ENCODE measurements at regions not wholly inside any gene's neighbourhood (a gene's known extent, or its start where the extent isn't known, plus 50 kb on each side); places are given as distances from the start of the nearest gene placed in this dataset.

GRCh38 chr10:65818990-65819389 is 1106.8 kb upstream of the LRRTM3 start:
- no peaks in the 10 kb centered on the region for H3K27me3 ChIP-seq (ENCODE audit: control insufficient read depth in 5 of 5, insufficient read depth in 4 of 5, low read length in 5 of 5)
- no peak overlapping the region for H3K9ac ChIP-seq (ENCODE audit: low read length in 5 of 5)
- no peak overlapping the region for H3K4me3 ChIP-seq (ENCODE audit: low read depth in 1 of 5, low read length in 5 of 5)
- no peaks in the 10 kb centered on the region for H3K4me1 ChIP-seq (ENCODE audit: control insufficient read depth in 5 of 5, insufficient read depth in 5 of 5, low read length in 5 of 5)
- H3K36me3 ChIP-seq (ENCODE audit: control insufficient read depth in 5 of 5, insufficient read depth in 5 of 5, low read length in 5 of 5) = no peaks in the 10 kb centered on the region
- H3K27ac ChIP-seq (ENCODE audit: low read depth, low read length) = no peak overlapping the region
- peaks cover 0 to 6% (median 0%) of the 10 kb centered on the region in 5 donors for H3K9me3 ChIP-seq (ENCODE audit: control insufficient read depth in 5 of 5, low read length in 5 of 5)

- Histone ChIP-seq H3K27me3 (ENCODE audit: control insufficient read depth in 5 of 5, insufficient read depth in 4 of 5, low read length in 5 of 5) (no peaks in the 10 kb centered on the region), H3K4me1 (ENCODE audit: control insufficient read depth in 5 of 5, insufficient read depth in 5 of 5, low read length in 5 of 5) (no peaks in the 10 kb centered on the region), H3K9me3 (ENCODE audit: control insufficient read depth in 5 of 5, low read length in 5 of 5) (peaks cover 0 to 6% (median 0%) of the 10 kb centered on the region in 5 donors), H3K36me3 (ENCODE audit: control insufficient read depth in 5 of 5, insufficient read depth in 5 of 5, low read length in 5 of 5) (no peaks in the 10 kb centered on the region), H3K27ac (ENCODE audit: low read depth, low read length) (no peak overlapping the region), H3K9ac (ENCODE audit: low read length in 5 of 5) (no peak overlapping the region), H3K4me3 (ENCODE audit: low read depth in 1 of 5, low read length in 5 of 5) (no peak overlapping the region)
Observed at GRCh38 chr10:65827359-65827758, 1098.5 kb upstream of the LRRTM3 start.

DNA sequence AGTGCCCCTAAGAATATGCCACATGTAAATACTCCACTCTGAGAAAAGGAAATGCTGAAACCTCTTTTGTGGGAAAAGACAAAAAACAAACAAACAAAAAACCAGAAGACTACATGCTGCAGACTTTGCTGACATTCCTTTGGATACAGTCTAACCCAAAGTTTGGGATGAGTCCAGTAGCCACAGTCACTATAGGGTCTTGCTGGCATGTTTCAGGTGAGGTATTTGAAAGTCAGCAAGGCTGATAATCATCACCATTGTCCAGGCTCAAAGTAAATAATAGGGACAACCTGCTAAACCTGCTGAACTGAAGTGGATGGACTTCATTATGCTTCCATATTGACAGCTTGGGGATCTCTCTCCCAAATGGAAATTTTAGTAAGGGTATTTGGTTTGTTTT is 1087.0 kb upstream of the LRRTM3 start:
- Histone ChIP-seq H3K27me3 (ENCODE audit: control insufficient read depth in 5 of 5, insufficient read depth in 4 of 5, low read length in 5 of 5) (no peaks in the 10 kb centered on the region), H3K4me1 (ENCODE audit: control insufficient read depth in 5 of 5, insufficient read depth in 5 of 5, low read length in 5 of 5) (no peaks in the 10 kb centered on the region), H3K36me3 (ENCODE audit: control insufficient read depth in 5 of 5, insufficient read depth in 5 of 5, low read length in 5 of 5) (no peaks in the 10 kb centered on the region), H3K9ac (ENCODE audit: low read length in 5 of 5) (no peak overlapping the region), H3K27ac (ENCODE audit: low read depth, low read length) (no peak overlapping the region), H3K9me3 (ENCODE audit: control insufficient read depth in 5 of 5, low read length in 5 of 5) (no peaks in the 10 kb centered on the region), H3K4me3 (ENCODE audit: low read depth in 1 of 5, low read length in 5 of 5) (no peak overlapping the region)

- no peak overlapping the region for H3K9ac ChIP-seq (ENCODE audit: low read length in 5 of 5)
- H3K27ac ChIP-seq (ENCODE audit: low read depth, low read length) = no peak overlapping the region
- H3K27me3 ChIP-seq (ENCODE audit: control insufficient read depth in 5 of 5, insufficient read depth in 4 of 5, low read length in 5 of 5) = no peaks in the 10 kb centered on the region
- H3K4me3 ChIP-seq (ENCODE audit: low read depth in 1 of 5, low read length in 5 of 5) = no peak overlapping the region
- H3K9me3 ChIP-seq (ENCODE audit: control insufficient read depth in 5 of 5, low read length in 5 of 5) = no peaks in the 10 kb centered on the region
- H3K36me3 ChIP-seq (ENCODE audit: control insufficient read depth in 5 of 5, insufficient read depth in 5 of 5, low read length in 5 of 5) = no peaks in the 10 kb centered on the region
- no peaks in the 10 kb centered on the region for H3K4me1 ChIP-seq (ENCODE audit: control insufficient read depth in 5 of 5, insufficient read depth in 5 of 5, low read length in 5 of 5)
Observed at GRCh38 chr10:65843203-65843602, 1082.6 kb upstream of the LRRTM3 start.

DNA sequence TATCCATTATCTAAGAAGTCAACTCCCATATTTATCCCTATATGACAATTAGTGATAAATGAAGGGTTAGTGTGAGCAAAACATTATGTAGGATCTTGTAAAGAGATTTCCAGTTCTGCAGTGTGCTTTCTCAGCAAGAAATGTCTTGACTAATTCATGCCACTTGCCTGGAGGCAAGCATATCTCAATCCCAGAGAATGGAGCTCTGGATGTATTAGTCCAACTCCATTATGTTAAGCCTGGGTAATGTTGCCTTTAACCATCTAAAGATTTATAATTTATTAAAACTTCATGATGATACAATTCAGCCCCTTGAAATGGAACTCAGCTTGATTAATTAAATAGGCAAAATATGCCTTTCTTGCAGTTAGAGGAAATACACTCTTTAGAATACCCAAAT is 1079.9 kb upstream of the LRRTM3 start:
- Histone ChIP-seq H3K9me3 (ENCODE audit: control insufficient read depth in 5 of 5, low read length in 5 of 5) (no peaks in the 10 kb centered on the region), H3K4me1 (ENCODE audit: control insufficient read depth in 5 of 5, insufficient read depth in 5 of 5, low read length in 5 of 5) (no peaks in the 10 kb centered on the region), H3K36me3 (ENCODE audit: control insufficient read depth in 5 of 5, insufficient read depth in 5 of 5, low read length in 5 of 5) (no peaks in the 10 kb centered on the region), H3K9ac (ENCODE audit: low read length in 5 of 5) (no peak overlapping the region), H3K27ac (ENCODE audit: low read depth, low read length) (no peak overlapping the region), H3K27me3 (ENCODE audit: control insufficient read depth in 5 of 5, insufficient read depth in 4 of 5, low read length in 5 of 5) (no peaks in the 10 kb centered on the region), H3K4me3 (ENCODE audit: low read depth in 1 of 5, low read length in 5 of 5) (no peak overlapping the region)

GRCh38 chr10:65846541-65846940 is 1079.3 kb upstream of the LRRTM3 start:
- Histone ChIP-seq H3K27me3 (ENCODE audit: control insufficient read depth in 5 of 5, insufficient read depth in 4 of 5, low read length in 5 of 5) (no peaks in the 10 kb centered on the region), H3K36me3 (ENCODE audit: control insufficient read depth in 5 of 5, insufficient read depth in 5 of 5, low read length in 5 of 5) (no peaks in the 10 kb centered on the region), H3K4me3 (ENCODE audit: low read depth in 1 of 5, low read length in 5 of 5) (no peak overlapping the region)

GRCh38 chr10:65846949-65847348 is 1078.9 kb upstream of the LRRTM3 start:
- H3K27me3 ChIP-seq (ENCODE audit: control insufficient read depth in 5 of 5, insufficient read depth in 4 of 5, low read length in 5 of 5) = no peaks in the 10 kb centered on the region
- no peaks in the 10 kb centered on the region for H3K36me3 ChIP-seq (ENCODE audit: control insufficient read depth in 5 of 5, insufficient read depth in 5 of 5, low read length in 5 of 5)
- no peaks in the 10 kb centered on the region for H3K4me1 ChIP-seq (ENCODE audit: control insufficient read depth in 5 of 5, insufficient read depth in 5 of 5, low read length in 5 of 5)
- H3K9ac ChIP-seq (ENCODE audit: low read length in 5 of 5) = no peak overlapping the region
- H3K4me3 ChIP-seq (ENCODE audit: low read depth in 1 of 5, low read length in 5 of 5) = no peak overlapping the region
- H3K27ac ChIP-seq (ENCODE audit: low read depth, low read length) = no peak overlapping the region
- H3K9me3 ChIP-seq (ENCODE audit: control insufficient read depth in 5 of 5, low read length in 5 of 5) = no peaks in the 10 kb centered on the region

More at GRCh38 chr10:65846541-65846940, 1079.3 kb upstream of the LRRTM3 start:
- Histone ChIP-seq H3K9me3 (ENCODE audit: control insufficient read depth in 5 of 5, low read length in 5 of 5) (no peaks in the 10 kb centered on the region), H3K4me1 (ENCODE audit: control insufficient read depth in 5 of 5, insufficient read depth in 5 of 5, low read length in 5 of 5) (no peaks in the 10 kb centered on the region), H3K27ac (ENCODE audit: low read depth, low read length) (no peak overlapping the region), H3K9ac (ENCODE audit: low read length in 5 of 5) (no peak overlapping the region)

DNA sequence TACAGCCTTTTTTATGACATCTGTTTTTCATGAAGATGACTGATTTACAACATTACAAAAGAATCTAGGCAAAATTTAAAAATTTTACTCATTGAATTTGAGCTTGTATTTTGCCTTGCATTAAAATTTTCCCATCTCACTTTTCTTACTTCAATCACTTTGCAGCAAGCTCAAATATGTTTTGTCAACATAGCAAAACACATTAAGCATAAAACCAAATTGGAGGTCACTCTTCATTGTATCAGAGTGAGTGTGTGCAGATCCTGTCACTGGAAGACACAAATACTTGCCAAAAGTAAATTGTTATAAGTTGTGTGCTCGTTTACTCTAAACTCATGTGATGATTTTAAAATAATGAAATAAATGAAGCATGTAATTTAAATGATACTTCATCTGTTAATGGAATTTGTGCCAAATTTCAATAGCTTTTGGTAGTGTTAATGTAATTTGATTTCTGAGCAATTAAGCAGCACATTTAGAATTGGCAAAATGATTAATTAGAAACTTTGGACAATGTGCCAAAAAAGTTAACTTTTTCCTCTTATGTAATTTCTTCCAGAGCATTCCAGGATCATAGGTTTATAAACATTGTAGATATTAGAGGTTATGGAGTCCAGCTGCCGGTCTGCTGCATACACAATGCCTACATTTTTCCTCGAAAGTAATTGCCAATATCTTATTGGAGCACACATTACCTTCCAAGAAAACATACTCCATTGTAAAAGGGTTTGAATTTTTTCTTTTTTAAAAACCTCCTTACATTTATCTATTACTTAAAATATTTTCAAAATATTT is 1078.2 kb upstream of the LRRTM3 start:
- H3K4me1 ChIP-seq (ENCODE audit: control insufficient read depth in 5 of 5, insufficient read depth in 5 of 5, low read length in 5 of 5) = no peaks in the 10 kb centered on the region
- no peak overlapping the region for H3K4me3 ChIP-seq (ENCODE audit: low read depth in 1 of 5, low read length in 5 of 5)
- H3K9me3 ChIP-seq (ENCODE audit: control insufficient read depth in 5 of 5, low read length in 5 of 5) = no peaks in the 10 kb centered on the region
- H3K27me3 ChIP-seq (ENCODE audit: control insufficient read depth in 5 of 5, insufficient read depth in 4 of 5, low read length in 5 of 5) = no peaks in the 10 kb centered on the region
- H3K9ac ChIP-seq (ENCODE audit: low read length in 5 of 5) = no peak overlapping the region
- no peak overlapping the region for H3K27ac ChIP-seq (ENCODE audit: low read depth, low read length)
- no peaks in the 10 kb centered on the region for H3K36me3 ChIP-seq (ENCODE audit: control insufficient read depth in 5 of 5, insufficient read depth in 5 of 5, low read length in 5 of 5)

GRCh38 chr10:65858841-65859240 is 1067.0 kb upstream of the LRRTM3 start:
- no peaks in the 10 kb centered on the region for H3K9me3 ChIP-seq (ENCODE audit: control insufficient read depth in 5 of 5, low read length in 5 of 5)
- no peak overlapping the region for H3K27ac ChIP-seq (ENCODE audit: low read depth, low read length)
- no peak overlapping the region for H3K4me3 ChIP-seq (ENCODE audit: low read depth in 1 of 5, low read length in 5 of 5)
- no peaks in the 10 kb centered on the region for H3K36me3 ChIP-seq (ENCODE audit: control insufficient read depth in 5 of 5, insufficient read depth in 5 of 5, low read length in 5 of 5)
- H3K4me1 ChIP-seq (ENCODE audit: control insufficient read depth in 5 of 5, insufficient read depth in 5 of 5, low read length in 5 of 5) = no peaks in the 10 kb centered on the region
- H3K27me3 ChIP-seq (ENCODE audit: control insufficient read depth in 5 of 5, insufficient read depth in 4 of 5, low read length in 5 of 5) = no peaks in the 10 kb centered on the region
- no peak overlapping the region for H3K9ac ChIP-seq (ENCODE audit: low read length in 5 of 5)

DNA sequence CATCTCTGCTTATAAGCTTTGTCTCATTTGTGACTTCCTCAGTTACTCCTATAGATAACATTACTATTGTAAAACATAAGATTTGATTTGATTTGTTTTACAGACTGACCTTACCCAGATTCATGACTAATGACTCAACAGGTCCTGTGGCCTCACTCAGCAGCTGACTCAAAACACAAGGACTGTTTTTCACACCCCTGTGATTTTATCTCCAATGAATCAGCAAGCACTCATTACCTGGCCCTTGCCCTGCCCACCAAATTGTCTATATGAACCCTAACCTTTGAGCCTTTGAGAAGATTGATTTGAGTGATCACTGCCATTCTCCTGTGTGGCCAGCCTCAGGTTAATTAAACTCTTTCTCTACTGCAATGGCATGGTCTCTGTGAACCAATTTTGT is 1064.6 kb upstream of the LRRTM3 start:
- H3K9ac ChIP-seq (ENCODE audit: low read length in 5 of 5) = no peak overlapping the region
- H3K9me3 ChIP-seq (ENCODE audit: control insufficient read depth in 5 of 5, low read length in 5 of 5) = no peaks in the 10 kb centered on the region
- no peaks in the 10 kb centered on the region for H3K36me3 ChIP-seq (ENCODE audit: control insufficient read depth in 5 of 5, insufficient read depth in 5 of 5, low read length in 5 of 5)
- H3K27me3 ChIP-seq (ENCODE audit: control insufficient read depth in 5 of 5, insufficient read depth in 4 of 5, low read length in 5 of 5) = no peaks in the 10 kb centered on the region
- no peaks in the 10 kb centered on the region for H3K4me1 ChIP-seq (ENCODE audit: control insufficient read depth in 5 of 5, insufficient read depth in 5 of 5, low read length in 5 of 5)
- no peak overlapping the region for H3K4me3 ChIP-seq (ENCODE audit: low read depth in 1 of 5, low read length in 5 of 5)
- no peak overlapping the region for H3K27ac ChIP-seq (ENCODE audit: low read depth, low read length)
